HG03565 (cell line): ENCODE measurements at regions not wholly inside any gene's neighbourhood (a gene's known extent, or its start where the extent isn't known, plus 50 kb on each side); places are given as distances from the start of the nearest gene placed in this dataset.

Experiments used
- ATAC-seq: cut with Tn5 transposase; IDR thresholded peaks from one replicate; pipeline ENCODE4 v1.9.1; 2021; ENCODE audit warnings: mild to moderate bottlenecking, moderate library complexity; ENCODE audit not compliant: unreplicated experiment

DNA sequence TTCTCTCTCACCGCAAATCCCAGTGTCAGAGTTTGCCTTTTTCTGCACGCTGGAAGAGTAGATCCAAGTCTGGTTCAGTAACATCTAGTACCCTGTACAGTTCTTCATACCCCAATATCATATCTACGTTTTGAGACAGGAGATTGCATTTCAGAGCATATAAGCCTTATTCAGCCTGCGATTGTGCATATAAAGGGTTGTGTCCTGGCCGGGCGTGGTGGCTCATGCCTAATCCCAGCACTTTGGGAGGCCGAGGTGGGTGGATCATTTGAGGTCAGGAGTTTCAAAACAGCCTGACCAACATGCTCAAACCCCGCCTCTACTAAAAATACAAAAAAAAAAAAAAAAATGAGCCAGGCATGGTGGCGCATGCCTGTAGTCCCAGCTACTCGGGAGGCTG lies 104.9 kb downstream of the MTNR1B start:
- ATAC-seq = no peak

DNA sequence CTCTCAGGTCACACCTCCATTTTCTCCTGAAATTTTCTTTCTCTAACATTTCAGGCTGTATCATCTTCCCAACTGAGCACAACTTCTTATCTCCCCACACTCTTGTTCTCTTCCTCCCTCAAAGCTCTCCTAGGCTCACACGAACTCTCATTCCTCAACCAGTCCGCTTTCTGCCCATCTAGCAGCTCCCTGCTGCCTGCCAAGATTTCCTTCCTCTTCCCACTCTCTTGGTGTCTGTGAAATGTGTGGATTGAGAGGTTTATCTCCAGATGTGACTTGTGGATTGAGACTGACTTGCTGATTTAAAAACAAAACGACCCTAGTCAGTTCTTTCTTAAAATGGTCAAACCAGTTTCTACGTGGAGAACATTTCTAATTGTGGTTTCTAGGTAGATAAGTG lies 106.3 kb downstream of the MTNR1B start:
- ATAC-seq = no peak

DNA sequence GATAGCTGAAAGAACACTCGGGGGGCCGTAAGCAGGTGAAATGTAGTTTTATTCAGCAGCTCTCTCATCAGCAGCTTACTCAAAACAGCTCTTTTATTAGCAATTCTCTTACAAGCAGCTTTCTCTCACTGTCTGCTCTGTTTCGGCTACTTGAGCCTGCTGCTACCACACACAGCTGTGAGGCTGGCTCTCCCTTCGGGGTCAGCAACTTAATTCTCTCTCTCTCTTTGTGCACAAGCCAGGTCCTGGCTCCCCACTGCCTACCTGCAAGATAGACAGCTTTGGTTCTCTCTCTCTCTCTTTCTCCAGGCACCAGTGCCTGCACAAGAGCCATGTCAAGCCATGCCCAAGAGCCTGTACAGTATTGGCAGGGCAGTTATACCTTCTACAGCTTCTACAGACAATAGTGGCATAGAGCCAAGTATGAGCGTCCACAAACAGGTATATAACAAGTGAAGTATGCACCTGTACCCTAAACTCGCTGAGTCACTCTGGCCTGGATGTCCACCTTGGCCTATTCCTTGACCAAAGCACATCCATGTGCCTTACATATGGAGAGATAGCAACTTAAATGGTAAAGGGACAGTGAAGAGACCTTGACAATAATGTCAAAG lies 110.8 kb downstream of the MTNR1B start:
- ATAC-seq = no peak

DNA sequence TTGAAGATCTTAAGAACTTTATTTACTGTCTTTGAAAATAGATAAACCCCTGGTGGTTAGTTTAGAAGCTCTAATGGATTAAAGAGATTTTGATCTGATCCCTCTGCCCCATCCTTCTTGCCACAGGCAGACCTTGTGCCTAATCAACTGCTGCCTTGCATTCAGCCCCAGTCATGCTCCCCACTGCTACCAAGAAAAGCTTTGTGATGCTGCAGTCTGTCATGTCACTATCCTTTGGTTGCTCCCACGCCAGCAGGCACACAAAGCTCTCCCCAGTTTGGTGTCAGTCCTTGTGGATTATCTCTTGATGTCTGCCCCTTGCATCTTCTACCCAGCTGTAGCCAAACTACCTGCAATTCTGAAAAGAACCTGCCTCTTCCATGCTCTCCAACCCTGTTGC lies 112.2 kb downstream of the MTNR1B start:
- ATAC-seq = no peak

DNA sequence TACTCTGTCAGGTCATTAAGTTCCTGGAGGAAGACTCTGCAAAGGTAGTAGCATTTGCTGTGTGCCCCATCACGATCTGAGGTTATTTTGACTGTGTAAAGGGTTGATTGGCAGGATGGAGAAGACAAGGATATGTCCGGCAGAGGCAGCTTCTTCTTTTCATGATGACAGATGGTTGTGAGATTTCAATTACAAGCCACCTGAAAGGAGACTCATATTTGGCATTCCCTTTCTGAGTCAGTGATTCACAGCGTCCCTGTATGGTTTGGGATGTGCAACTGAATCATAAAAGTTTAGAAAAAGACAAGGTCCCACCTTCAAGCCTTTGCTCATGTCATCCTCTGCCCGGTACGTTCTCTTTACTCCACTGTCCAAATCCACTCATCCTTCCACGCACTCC lies 113.4 kb downstream of the MTNR1B start:
- no peak for ATAC-seq

DNA sequence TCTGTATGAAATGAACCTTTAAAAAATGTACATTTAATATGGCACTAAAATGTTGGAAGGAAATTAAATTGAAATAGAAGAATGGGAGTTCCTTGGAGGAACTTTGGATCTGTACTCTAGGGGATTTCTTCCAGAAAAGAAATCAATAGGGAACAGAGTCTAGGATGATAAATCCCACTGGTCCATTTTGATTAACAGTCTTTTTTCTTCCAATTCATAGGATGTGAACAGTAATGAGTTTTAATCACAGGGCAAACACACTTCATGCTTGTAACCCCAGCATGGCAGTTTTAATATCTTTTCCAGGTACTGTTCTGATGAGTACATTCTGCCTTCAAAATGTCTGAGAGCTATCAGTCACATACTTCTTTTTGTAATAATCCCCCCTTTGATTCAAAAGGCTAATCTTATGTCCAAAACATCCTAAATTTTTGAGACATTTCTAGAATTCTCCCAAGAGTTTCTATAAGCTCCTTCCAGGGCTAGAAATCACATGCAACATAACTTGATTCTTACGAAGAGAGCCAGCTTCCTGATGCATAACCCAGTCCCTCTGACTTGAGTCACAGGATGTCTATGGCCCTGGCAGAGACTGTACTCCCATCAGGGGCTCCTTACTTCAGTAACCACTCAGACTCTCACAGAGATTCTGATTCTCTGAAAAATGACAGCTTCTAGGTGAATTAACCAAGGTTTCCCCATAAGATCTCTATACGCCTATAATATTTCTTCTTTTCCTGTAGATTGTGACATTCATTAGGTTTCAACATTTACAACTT lies 112.9 kb downstream of the SLC36A4 start:
- no peak for ATAC-seq

DNA sequence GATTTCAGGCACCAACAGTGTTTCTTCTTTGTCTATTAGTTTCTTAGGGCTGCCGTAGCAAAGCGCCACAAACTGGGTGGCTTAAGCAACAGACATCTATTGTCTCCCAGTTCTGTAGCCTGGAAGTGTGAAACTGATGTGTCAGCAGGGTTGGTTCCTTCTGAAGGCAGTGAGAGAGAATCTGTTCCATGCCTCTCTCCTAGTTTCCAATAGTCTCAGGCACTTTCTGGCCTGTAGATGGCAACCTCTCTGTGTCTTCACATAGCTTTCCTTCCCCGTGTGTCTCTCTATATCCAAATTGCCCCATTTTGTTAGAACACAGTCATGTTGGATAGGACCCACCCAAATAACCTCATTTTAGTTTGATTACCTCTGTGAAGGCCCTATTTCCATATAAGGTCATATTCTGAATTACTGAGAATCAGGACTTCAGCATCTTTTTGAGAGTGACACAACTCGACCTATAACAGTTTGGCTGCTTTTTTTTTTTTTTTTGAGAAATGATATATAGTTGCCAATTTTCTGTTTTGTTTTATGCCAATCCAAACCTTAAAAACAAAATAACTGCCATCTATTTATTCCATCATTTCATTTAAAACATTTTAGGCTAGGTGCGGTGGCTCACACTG lies 108.2 kb downstream of the SLC36A4 start:
- ATAC-seq = peak; percentile 74
